GM18951 (cell line): ENCODE measurements at regions not wholly inside any gene's neighbourhood (a gene's known extent, or its start where the extent isn't known, plus 50 kb on each side); places are given as distances from the start of the nearest gene placed in this dataset.

Experiments used
- POLR2A ChIP-seq: IDR thresholded peaks from 4 replicates; pipeline ENCODE4 v1.6.1; 2011; ENCODE audit warnings: mild to moderate bottlenecking; ENCODE audit not compliant: insufficient read length, insufficient read depth; ENCODE audit errors: extremely low read depth
- in situ Hi-C: fragments of 300-500 bp; cut with MboI; formaldehyde crosslinking; loops from one replicate; pipeline ENCODE4 v1.12.0; 2022; ENCODE audit warnings: low sequenced_read_pairs, mixed read lengths, inconsistent platforms; ENCODE audit not compliant: unreplicated experiment

DNA sequence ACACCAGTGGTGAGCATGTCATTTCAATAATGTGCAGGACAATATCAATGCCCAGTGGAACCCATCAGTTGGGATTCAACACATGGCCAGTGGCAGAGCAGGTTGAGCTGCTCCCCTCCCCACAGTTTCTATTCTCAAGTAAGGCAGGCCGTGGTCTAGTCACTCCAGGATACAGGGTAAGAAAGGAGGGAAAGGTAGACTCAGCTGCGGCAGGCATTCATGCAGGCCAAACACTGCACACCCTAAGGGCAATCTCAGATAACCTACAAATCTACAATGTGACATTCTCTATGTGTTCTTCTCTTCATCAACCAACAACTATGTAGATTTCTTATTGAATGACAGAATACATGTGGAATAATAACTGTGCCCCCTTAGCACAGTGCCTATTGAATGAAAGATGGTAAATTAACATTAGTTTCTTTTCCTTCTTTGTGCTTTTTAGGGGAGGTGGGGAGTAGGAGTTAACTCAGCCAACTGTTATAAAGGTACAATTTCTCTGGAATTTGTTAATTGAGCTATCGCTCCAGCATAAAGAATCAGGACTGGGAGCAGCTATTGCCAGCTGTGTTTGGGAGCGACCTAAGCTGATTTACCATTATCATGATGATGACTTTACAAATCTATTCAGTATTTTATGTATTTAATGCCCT, 89.7 kb downstream of the FAM50B start:
- no peak for TF ChIP-seq POLR2A
- in situ Hi-C loops = no loop called here

DNA sequence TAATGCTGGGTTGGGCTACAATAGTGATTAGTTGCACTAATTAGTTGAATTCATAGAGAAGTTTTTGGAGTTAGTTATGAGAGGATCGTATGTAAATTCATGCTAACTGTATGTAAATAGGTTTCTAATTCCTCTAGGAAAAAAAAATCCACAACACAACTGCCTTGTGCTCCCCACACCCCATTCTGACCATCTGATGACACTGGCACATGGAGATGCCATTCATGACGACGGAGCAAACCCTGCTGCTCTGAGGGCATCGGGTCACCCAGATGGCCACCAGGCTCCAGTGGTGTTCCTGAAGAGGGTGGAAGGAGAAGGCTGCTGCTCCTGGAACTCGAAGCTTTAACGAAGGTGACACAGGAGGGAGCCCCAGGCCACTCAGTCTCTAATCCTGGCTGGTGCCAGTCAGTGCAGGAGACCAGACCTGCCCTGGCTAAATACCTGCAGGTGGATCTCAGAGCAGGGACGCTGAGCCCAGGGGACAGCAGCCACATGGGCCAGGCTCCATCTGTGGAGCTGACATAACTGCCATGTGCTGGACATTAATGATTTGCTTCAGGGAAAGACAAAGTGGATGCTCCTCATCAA, 90.3 kb downstream of the FAM50B start:
- no peak for TF ChIP-seq POLR2A
- in situ Hi-C loops = no loop called here

DNA sequence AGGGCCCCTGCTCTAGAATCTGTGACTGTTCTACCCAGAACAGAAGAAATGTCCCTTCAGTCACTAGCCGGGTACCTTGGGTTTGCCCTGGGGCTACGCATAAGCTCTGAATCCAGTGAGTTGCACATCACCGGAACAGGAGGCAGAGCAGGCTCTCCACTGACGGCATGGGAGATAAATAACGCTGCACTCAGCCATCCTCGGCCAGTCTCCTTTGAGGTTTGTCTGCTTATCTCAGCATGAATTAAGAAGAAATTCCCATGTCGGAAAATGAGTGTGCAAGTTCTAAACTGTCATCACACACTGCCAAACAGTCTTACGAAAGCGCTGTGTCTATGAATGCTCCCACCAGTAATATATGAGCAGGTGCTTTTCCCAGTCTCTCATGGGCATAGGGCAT, 90.8 kb downstream of the FAM50B start:
- in situ Hi-C loops = no loop called here
- TF ChIP-seq POLR2A = no peak

DNA sequence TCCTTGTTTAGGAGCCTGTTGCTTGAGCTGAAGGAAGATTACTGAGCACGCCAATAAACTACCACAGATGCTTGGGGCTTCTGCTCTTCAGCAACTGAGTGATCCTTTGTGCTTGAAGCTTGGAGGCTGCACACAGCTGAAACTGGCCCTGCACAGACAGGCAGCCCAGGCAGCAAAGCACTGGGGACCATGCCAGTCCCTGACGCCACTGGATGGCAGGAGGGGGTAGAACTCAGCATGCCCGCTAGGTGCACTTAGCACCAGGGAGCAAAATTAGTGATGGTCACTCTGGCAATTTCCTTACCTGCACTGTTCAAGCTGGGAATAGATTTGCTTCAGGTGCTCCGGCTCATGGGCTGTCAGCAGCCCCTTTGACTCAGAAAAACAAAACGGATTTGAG, 91.5 kb downstream of the FAM50B start:
- TF ChIP-seq POLR2A = no peak
- in situ Hi-C loops = no loop called here

DNA sequence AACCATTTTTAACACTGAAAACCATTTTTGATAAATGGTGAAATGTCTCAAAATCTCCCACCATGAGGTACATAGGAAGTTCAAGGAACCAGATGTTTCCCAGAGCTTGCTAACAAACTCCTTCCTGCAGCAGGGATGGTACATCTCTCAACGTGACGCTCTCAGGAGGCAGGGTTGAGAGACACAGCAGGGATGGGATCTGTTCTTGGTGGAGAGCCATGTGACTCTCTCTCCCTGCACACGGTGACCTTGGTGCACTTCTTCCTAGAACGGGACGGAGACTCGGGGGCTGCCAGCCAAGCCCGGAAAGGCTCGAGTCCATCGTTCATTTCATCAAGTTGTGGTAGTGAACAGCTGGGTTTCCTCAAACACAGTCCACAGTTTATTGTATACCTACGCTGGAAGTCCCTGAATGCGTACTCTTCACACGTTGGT, 94.2 kb downstream of the FAM50B start:
- TF ChIP-seq POLR2A = no peak
- in situ Hi-C loops = no loop called here

DNA sequence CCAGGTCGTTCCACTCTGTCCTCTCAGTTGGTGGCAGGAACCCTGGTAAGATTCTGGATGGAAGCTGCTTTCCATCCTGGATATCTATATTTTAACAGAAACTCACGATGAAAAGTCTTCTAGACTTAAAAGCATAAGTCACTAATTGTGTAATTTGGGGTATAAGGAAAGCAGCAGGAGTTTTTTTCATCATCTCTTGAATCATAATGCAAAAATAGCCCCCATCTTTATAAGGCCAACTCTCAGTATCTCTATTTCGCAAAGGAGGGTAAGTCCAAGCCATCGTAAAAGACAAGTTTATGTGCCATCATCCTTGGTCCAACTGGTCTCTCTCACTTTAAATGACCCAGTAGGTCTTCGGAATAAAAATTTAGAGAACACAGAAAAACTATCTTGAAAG, 95.1 kb downstream of the FAM50B start:
- no peak for TF ChIP-seq POLR2A
- in situ Hi-C loops = no loop called here

DNA sequence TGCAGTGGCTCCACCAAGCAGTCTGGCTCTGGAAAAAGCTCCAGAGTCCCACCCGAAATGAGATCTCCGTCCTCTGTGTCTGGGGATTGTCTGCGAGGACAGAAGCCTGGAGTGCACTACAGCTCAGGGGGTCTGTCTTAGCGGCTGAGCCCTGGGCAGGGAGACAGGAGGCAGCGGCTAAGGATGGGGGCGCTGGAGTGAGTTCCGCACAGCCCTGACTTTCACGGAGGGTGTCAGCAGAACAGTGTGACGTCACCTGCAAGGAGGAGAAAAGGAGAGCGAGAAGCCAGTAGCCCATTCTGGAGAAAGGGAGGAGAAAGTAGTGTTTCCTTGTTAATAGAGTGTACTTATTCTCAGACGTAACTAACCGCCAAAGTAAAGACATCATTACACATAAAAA, 97.6 kb downstream of the FAM50B start:
- no peak for TF ChIP-seq POLR2A
- in situ Hi-C loops = no loop called here

DNA sequence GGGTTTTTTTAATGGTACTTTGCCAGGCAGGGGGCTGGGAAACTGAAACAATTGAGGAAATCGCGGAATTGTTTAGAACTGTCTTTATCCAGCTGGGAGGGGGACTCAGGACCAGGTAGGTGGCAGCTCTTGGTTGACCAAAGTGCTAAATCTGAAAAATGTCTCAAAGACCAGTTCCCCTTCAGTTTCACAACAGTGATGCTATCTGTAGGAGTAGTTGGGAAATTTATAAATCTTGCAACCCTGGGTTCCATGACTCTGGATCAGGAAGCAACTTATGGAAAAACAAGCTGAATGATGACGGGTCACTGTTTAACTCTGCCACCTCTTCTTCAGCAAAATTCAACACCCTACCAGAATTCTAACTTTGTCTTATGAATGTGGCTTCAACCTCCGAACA, 99.7 kb downstream of the FAM50B start:
- TF ChIP-seq POLR2A = no peak
- in situ Hi-C loops = no loop called here

DNA sequence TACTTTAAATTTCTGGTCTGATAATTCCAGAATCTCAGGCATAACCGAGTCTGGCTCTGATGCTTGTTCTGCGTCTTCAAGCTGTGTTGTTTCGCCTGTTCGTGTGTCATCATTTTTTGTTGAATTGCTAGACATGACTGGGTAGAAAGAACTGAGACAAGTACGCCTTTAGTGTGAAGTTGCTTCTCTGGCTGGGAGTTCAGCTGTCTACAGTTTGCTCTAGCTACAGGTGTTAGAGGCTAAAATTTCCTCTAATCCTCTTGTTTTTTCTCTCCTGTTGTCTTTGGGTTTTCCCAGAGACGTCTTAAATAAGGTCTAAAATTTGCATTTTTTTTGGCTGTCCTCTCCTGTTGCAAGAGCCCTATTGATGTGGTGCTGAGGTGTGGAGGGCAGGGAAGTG, 100.3 kb downstream of the FAM50B start:
- TF ChIP-seq POLR2A = no peak
- in situ Hi-C loops = no loop called here

DNA sequence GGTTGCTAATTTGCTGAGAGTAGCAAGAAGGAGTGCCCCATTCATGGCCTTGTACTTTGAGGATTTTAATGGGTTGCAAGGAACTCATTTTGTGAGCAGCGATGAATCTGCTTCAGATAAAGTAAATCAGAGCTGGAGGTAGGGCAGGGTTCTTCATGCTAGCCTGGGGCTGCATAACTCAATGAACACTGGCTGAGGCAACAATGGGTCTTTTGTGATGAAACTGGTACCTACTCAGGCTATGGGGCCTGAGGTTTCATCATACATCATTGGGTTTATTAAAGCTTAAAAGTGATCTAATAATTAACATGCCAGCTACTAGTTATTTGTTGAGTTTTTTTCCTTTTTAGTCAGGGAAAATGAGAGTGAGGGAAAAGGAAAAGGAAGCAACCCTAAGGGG, 106.9 kb downstream of the FAM50B start:
- no peak for TF ChIP-seq POLR2A
- in situ Hi-C loops = no loop called here

DNA sequence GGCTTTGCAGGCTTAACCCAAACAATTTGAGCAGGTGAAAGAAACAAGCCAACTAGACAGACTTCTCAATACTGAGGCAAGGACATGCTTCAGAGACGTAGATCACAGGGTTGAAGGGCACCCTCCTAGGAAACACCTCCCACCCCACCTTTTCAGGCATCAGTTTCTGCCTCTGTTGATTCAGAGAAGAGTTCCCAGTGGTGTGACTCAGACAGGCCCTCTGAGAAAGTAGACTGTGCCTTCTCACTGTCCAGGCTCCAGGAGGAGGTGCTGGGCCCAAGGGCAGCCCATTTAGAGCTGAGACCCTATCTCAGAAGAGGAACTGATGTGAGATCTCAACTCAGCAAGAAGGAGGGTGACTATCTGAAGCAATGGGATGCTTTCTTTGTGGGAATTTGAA, 108.1 kb downstream of the FAM50B start:
- in situ Hi-C loops = no loop called here
- no peak for TF ChIP-seq POLR2A

DNA sequence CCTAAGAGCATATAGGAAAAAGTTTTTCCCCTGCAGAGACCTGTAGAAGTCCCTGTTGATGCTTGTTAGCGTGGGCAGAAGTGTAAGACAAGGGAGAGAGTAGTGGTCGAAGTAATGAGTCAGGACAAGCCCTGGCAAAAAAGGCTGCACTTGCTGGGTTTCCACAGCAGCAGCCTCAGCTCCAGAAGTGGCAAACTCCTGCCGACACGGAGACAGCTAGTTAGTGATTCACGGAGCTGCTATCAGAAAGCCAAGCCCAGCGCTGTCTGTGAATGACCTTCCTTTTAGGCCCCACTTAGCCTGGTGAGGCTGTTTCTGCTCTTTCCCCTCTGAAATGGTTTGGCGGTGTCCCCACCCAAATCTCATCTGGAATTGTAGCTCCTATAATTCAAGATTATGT, 109.1 kb downstream of the FAM50B start:
- in situ Hi-C loops = no loop called here
- TF ChIP-seq POLR2A = no peak

DNA sequence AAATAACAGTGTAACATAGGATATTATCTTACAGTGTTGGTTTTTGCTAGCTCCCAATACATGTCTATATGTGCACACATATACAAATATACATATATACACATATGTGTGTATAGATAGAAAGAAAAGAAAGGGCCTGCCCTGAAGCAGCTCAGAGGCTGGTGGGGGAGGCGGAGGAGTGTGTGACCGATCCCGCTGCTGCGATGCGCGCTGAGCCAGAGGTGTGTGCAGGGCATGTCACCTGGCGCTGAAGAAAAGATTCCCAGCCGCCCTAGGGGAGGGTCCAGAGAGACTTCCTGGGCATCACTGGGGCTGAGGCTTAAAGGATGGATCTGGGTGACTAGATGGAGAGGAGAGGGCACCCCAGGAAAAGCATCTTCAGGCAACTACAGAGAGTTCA, 110.2 kb downstream of the FAM50B start:
- no peak for TF ChIP-seq POLR2A
- in situ Hi-C loops = no loop called here

DNA sequence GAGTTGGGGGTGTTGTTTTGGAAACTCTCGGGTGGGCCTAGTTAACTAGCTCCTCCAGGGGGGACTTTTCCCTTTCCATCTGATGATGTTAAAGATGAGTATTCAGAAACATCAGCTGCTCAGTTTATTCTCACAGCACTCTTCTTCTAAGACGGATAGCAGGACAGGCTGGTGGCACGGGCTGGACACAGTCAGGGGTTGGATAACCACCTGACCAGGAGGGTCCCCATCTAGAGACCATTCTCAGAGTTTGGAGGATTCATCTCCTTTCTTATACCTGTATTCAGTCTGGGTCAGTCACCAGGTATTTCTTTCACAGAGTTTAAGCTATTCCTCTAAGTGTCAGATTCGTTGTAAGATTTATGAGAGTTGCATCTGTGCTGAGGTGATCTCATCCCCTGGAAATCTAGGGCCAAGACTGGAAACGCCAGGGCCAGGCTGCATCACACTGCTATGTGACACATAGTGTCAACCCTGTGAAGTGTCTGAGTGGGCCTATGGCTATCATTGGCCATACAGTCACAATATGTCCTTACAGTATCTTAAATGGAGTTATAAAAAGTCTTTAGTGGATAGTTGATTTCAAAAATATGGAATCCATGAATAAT, 111.7 kb downstream of the FAM50B start:
- no peak for TF ChIP-seq POLR2A
- in situ Hi-C loops = no loop called here

DNA sequence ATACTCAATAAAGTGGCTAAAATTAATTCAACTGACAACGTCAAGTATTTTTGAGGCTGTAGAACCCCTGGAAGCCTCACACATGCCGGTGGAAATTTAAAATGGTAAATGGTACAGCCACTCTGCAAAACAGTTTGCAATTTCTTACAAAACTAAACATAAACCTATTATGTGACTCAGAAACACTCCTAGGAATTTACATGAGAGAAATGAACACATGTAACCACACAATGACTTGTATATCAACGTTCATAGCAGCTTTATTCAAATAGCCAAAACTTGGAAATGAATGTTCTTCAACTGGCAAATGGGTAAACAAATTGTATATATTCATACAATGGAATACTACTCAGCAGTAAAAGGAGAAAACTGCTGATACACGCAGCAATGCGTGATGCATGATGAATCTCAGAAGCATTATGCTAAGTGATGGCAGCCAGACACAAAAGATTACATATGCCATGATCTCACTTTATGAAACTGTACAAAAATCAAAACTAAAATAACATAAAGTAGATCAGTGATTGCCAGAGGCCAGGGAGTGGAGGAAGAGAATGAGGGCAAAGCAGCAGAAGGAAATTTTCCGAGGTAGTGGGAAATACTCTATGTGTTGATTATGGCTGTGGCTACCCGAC, 112.5 kb downstream of the FAM50B start:
- in situ Hi-C loops = no loop called here
- no peak for TF ChIP-seq POLR2A
